Body of pancreas (tissue), 4 donors: ENCODE measurements at regions not wholly inside any gene's neighbourhood (a gene's known extent, or its start where the extent isn't known, plus 50 kb on each side); places are given as distances from the start of the nearest gene placed in this dataset.

Source experiments
- CTCF ChIP-seq, 7 experiments: fragments of 450-650 bp in 4 of 7; fragments of 200-600 bp in 3 of 7; sonication (generic) in 3 of 7; IDR thresholded peaks; one replicate each; pipeline ENCODE4 v1.5.1; 2016 to 2019; ENCODE audit warnings: antibody characterized with exemption in 7 of 7
- POLR2A ChIP-seq, 3 donors: fragments of 450-650 bp; IDR thresholded peaks; one replicate each; pipeline ENCODE4 v1.6.1; 2016; ENCODE audit warnings: antibody characterized with exemption in 3 of 3, mild to moderate bottlenecking in 2 of 3

- TF ChIP-seq CTCF (IDR thresholded peaks at IDR 0.05), result no peak
- TF ChIP-seq POLR2A (IDR thresholded peaks at IDR 0.05), result no peak
These were observed 442.5 kb upstream of the KLHL29 start for GRCh38 chr2:22942441-22942840.
